Activated CD8-positive, alpha-beta T cell treated with anti-CD3 and anti-CD28 coated beads for 36 hours (primary cell): ENCODE measurements at regions not wholly inside any gene's neighbourhood (a gene's known extent, or its start where the extent isn't known, plus 50 kb on each side); places are given as distances from the start of the nearest gene placed in this dataset.

ENCODE experiments used
- ATAC-seq: fragments of 200-7000 bp; cut with Tn5 transposase; one replicate; pipeline ENCODE4 v1.10.0; 2021; ENCODE audit warnings: mild to moderate bottlenecking, moderate library complexity
- CTCF ChIA-PET: fragments of 350-600 bp; sonication (Branson Sonifier 250); formaldehyde crosslinking; loops from one replicate; lab custom pipeline; 2021; ENCODE audit warnings: antibody characterized with exemption; lab: Charles Lee
- POLR2A ChIA-PET: fragments of 350-600 bp; sonication (Branson Sonifier 250); formaldehyde crosslinking; loops from one replicate; lab custom pipeline; 2021; ENCODE audit warnings: antibody characterized with exemption; lab: Charles Lee
- DNase-seq: peaks from one replicate; pipeline ENCODE4 v3.0.0-alpha.2; 2020
- H3K27ac Mint-ChIP-seq: one replicate; pipeline ENCODE4 v1.8.0; 2021; ENCODE audit warnings: mild to moderate bottlenecking, mixed read lengths
- H3K27me3 Mint-ChIP-seq: one replicate; pipeline ENCODE4 v1.8.0; 2021; ENCODE audit warnings: mixed read lengths
- H3K36me3 Mint-ChIP-seq: one replicate; pipeline ENCODE4 v1.8.0; 2021; ENCODE audit warnings: low read depth, mixed read lengths
- H3K4me1 Mint-ChIP-seq: one replicate; pipeline ENCODE4 v1.8.0; 2021; ENCODE audit warnings: low read depth, mixed read lengths
- H3K4me3 Mint-ChIP-seq: one replicate; pipeline ENCODE4 v1.8.0; 2021; ENCODE audit warnings: mild to moderate bottlenecking, moderate library complexity, mixed read lengths
- H3K9me3 Mint-ChIP-seq: one replicate; pipeline ENCODE4 v1.8.0; 2021; ENCODE audit warnings: mixed read lengths
- CTCF ChIP-seq: fragments of 200-600 bp; IDR thresholded peaks from one replicate; pipeline ENCODE4 v1.8.0; 2022; ENCODE audit warnings: antibody characterized with exemption, mild to moderate bottlenecking
- intact Hi-C: fragments of 100-400 bp; cut with micrococcal nuclease; formaldehyde crosslinking; loops from one replicate; pipeline ENCODE4 v1.10.0; 2022

- no peaks in the 10 kb centered on the region for H3K9me3 Mint-ChIP-seq
- no peaks in the 10 kb centered on the region for H3K36me3 Mint-ChIP-seq
- H3K4me1 Mint-ChIP-seq: no peaks in the 10 kb centered on the region
- ChIA-PET POLR2A (no interaction called here), CTCF (no interaction called here)
- TF ChIP-seq CTCF: no peak
- H3K27ac Mint-ChIP-seq: no peak overlapping the region
- H3K4me3 Mint-ChIP-seq: no peak overlapping the region
- peaks cover 2% of the 10 kb centered on the region for H3K27me3 Mint-ChIP-seq
- ATAC-seq: no peak
- intact Hi-C loops: no loop called here
- no peak for DNase-seq
Observed at GRCh38 chr11:113553235-113553634, 78.0 kb upstream of the DRD2 start.

DNA sequence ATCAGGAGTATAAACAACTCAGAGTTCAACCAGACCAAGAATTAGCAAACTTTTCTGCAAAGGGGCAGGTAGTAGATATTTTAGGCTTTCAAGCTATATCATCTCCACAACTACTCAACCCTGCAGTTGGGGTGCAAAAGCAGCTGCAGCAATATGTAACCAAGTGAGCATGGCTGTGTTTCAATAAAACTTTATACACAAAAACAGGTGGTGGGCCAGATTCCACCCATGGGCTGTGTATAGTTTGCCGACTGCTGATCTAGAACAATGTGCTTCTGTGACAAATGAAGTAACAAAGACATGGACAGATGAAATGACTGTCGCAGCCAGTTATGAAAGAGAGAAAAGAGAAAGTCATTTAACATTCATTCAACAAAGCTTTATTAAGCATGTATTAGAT, 77.1 kb upstream of the DRD2 start:
- no peak for ATAC-seq
- Mint-ChIP-seq H3K36me3 (no peaks in the 10 kb centered on the region), H3K4me3 (no peak overlapping the region), H3K27me3 (peaks cover 4% of the 10 kb centered on the region), H3K27ac (no peak overlapping the region), H3K4me1 (no peaks in the 10 kb centered on the region), H3K9me3 (no peaks in the 10 kb centered on the region)
- ChIA-PET POLR2A (no interaction called here), CTCF (interaction anchor here (1.5 kb wide), 1 partner anchor 19 kb away, joined by 7 read pairs; no protein-coding TSS in a partner anchor)
- intact Hi-C loops: no loop called here
- TF ChIP-seq CTCF: no peak
- DNase-seq: no peak

DNA sequence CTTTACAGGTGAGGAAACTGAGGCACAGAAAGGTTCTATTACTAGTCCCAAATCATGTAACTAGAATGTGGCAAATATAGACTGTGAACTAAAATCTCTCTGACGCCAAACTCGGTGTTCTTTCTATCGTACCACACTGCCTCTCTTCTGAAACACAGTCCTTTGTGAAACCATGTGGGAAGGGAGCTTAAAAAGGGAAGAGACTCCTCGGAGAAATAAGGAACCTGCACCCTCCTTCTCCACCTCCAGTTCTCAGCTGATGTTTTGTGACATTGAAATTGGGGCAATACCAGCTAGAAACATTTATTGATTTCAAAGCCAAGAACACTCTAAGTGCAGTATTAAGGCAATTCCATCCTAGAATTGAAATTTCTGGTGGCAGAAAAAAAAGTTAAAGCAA, 76.4 kb upstream of the DRD2 start:
- Mint-ChIP-seq H3K4me1 (no peaks in the 10 kb centered on the region), H3K27me3 (peaks cover 4% of the 10 kb centered on the region), H3K36me3 (no peaks in the 10 kb centered on the region), H3K9me3 (no peaks in the 10 kb centered on the region), H3K4me3 (no peak overlapping the region), H3K27ac (no peak overlapping the region)
- CTCF ChIA-PET: interaction anchor here (1.5 kb wide), 1 partner anchor 19 kb away, joined by 7 read pairs; no protein-coding TSS in a partner anchor
- no peak for DNase-seq
- TF ChIP-seq CTCF: no peak
- intact Hi-C loops: no loop called here
- ATAC-seq: no peak
- POLR2A ChIA-PET: no interaction called here

DNA sequence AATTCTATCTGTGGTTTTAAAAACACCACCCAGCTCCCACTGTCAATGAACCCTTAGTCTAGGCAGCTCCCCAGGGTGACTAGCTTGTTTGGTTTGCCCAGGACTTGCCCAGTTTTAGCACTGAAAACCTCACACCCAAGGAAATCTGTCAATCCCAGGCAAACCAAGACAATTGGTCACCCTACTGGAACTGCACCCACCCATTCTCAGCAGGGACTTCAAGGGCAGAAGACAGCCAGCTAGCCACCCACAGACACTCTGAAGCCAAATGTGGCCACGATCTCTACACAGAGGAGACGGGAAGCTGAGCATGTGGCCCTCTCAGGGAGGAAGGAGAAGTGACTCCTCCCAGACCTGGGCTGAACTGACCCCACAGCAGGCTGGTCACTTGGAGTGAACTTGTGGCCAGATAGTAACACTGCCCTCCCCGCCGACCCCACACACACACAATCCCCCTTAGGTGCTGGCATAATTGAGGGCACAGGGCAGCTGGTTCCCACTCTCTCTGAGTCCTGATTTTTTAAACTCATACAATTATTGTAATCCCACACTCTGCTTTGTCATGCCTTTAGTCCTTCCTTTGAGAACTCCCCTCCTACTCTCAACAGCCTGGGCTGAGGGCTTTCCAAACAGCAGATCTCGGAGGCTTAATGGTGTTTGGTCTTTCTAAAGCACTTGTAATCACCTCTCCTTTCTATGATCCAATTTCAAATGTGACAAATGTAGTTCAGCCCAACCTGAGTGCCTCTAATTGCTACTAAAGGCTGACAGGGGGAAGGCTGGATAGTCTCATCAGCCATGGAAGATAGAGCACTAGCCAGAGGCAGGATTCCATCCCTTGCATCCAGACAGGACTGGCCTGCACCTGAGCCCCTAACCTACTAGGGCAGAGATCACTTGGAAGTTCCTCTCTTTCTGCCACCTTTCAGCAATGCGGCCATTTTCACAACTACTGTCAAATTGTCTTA, 74.7 kb upstream of the DRD2 start:
- ATAC-seq (no peak), DNase-seq (no peak)
- Mint-ChIP-seq H3K9me3 (no peaks in the 10 kb centered on the region), H3K4me3 (no peak overlapping the region), H3K27me3 (peaks cover 6% of the 10 kb centered on the region), H3K27ac (no peak overlapping the region), H3K36me3 (no peaks in the 10 kb centered on the region), H3K4me1 (no peaks in the 10 kb centered on the region)
- intact Hi-C loops: no loop called here
- POLR2A ChIA-PET: no interaction called here
- CTCF ChIA-PET: no interaction called here
- no peak for TF ChIP-seq CTCF

- Mint-ChIP-seq H3K9me3 (no peaks in the 10 kb centered on the region), H3K27ac (no peak overlapping the region), H3K36me3 (no peaks in the 10 kb centered on the region), H3K27me3 (peaks cover 6% of the 10 kb centered on the region), H3K4me3 (no peak overlapping the region), H3K4me1 (no peaks in the 10 kb centered on the region)
- no peak for TF ChIP-seq CTCF
- intact Hi-C loops: no loop called here
- DNase-seq: no peak
- ATAC-seq: no peak
- ChIA-PET POLR2A (no interaction called here), CTCF (no interaction called here)
Observed at GRCh38 chr11:113549061-113549460, 73.9 kb upstream of the DRD2 start.
